ENCODE measurements at regions not wholly inside any gene's neighbourhood (a gene's known extent, or its start where the extent isn't known, plus 50 kb on each side); places are given as distances from the start of the nearest gene placed in this dataset.

DNA sequence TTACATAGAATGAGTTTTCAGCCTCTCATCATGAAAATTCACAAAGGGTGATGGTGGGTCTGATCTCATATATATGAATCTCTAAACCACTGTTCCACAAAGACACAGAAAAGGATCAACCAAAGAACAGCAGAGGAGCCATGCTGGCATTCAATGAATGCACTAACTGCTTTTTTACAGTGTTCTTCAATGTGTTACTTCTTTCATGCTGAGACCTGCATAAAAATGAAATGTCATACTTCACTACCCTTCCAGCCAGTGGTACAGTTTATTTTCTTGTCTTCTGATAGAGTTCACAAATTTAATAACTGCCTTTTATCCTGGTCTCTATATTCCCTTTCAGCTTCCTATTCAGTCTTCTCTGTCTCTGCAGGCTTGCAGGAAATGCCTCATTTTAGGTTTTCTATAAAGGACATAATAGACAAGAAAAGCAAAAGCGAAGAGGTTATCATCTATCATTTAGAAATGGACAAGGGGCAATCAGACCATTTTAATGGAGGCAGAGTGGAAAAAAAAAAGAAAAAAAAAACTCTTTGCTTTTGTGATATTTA, 836.7 kb upstream of the FOXG1 start:
- TF ChIP-seq YY1 (IDR thresholded peaks at IDR 0.05; ENCODE audit: insufficient read depth, insufficient read length) (no peak), ZNF274 (IDR thresholded peaks at IDR 0.05; ENCODE audit: low read depth, low read length) (no peak), SUZ12 (IDR thresholded peaks at IDR 0.05; ENCODE audit: extremely low read depth, insufficient read depth, insufficient read length) (no peak)
